ENCODE measurements at regions not wholly inside any gene's neighbourhood (a gene's known extent, or its start where the extent isn't known, plus 50 kb on each side); places are given as distances from the start of the nearest gene placed in this dataset.

DNA sequence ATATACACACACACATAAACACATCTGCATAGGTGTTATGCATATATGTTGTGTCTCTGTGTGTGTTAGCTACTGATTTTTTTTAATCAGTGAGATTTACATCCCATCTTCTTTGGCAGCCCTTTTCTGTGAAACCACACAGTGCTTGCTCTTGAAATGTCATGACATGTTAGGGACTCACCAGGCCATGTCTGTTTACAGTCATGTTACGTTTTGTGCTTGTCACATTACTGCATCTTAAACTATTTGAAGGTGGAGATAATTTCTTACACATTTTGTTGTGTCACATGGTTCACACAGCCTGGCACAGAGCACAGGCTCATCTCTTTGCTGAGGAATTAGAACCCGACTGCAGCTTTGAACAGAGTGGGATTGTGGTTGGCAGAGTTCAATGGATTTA, 364.4 kb upstream of the RIOK2 start:
- H3K27ac Mint-ChIP-seq (ENCODE audit: unreplicated experiment) = no peak overlapping the region
- no peaks in the 10 kb centered on the region for H3K36me3 Mint-ChIP-seq (ENCODE audit: insufficient read depth, unreplicated experiment)
- no TSS peak for BruUV-seq (replicated peaks)
- DNase-seq = no peak
- no peak for TF ChIP-seq CTCF (IDR thresholded peaks at IDR 0.05; ENCODE audit: unreplicated experiment)
- H3K9me3 Mint-ChIP-seq (ENCODE audit: low read depth, unreplicated experiment) = peaks cover 2% of the 10 kb centered on the region
- intact Hi-C loops (cut with micrococcal nuclease; ENCODE audit: unreplicated experiment) = no loop called here
- no peaks in the 10 kb centered on the region for H3K27me3 Mint-ChIP-seq (ENCODE audit: unreplicated experiment)
- no peaks in the 10 kb centered on the region for H3K4me1 Mint-ChIP-seq (ENCODE audit: low read depth, unreplicated experiment)
- no peak overlapping the region for H3K4me3 Mint-ChIP-seq (ENCODE audit: low read depth, unreplicated experiment)
- CTCF ChIA-PET = no interaction called here

- BruUV-seq (replicated peaks) = no TSS peak
Observed at GRCh38 chr5:97547999-97548738, 365.1 kb upstream of the RIOK2 start.

DNA sequence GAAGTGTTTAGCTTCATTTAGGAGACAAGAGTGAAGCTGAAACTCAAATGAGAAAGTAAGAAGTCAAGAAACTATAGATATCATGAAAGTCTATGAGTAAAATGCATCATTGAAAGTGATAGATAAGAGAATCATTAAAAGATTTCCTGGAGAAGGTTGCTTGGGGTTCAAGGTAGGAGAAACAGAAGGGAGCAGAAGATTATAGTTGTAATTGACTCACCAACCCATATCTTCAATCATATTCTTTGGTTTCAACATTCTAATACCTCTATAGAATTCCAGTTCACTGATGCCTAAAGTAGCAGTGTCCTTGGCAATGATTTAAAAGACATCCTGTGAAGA, 365.7 kb upstream of the RIOK2 start:
- BruUV-seq (replicated peaks) = no TSS peak
- intact Hi-C loops (cut with micrococcal nuclease; ENCODE audit: unreplicated experiment) = no loop called here
- peaks cover 2% of the 10 kb centered on the region for H3K9me3 Mint-ChIP-seq (ENCODE audit: low read depth, unreplicated experiment)
- no peaks in the 10 kb centered on the region for H3K4me1 Mint-ChIP-seq (ENCODE audit: low read depth, unreplicated experiment)
- no peak for DNase-seq
- H3K27me3 Mint-ChIP-seq (ENCODE audit: unreplicated experiment) = no peaks in the 10 kb centered on the region
- H3K27ac Mint-ChIP-seq (ENCODE audit: unreplicated experiment) = no peak overlapping the region
- no peaks in the 10 kb centered on the region for H3K36me3 Mint-ChIP-seq (ENCODE audit: insufficient read depth, unreplicated experiment)
- TF ChIP-seq CTCF (IDR thresholded peaks at IDR 0.05; ENCODE audit: unreplicated experiment) = no peak
- CTCF ChIA-PET = no interaction called here
- no peak overlapping the region for H3K4me3 Mint-ChIP-seq (ENCODE audit: low read depth, unreplicated experiment)

More at GRCh38 chr5:97547999-97548738, 365.1 kb upstream of the RIOK2 start:
- TF ChIP-seq CTCF (IDR thresholded peaks at IDR 0.05; ENCODE audit: unreplicated experiment) = no peak
- Mint-ChIP-seq H3K4me3 (ENCODE audit: low read depth, unreplicated experiment) (no peak overlapping the region), H3K27me3 (ENCODE audit: unreplicated experiment) (no peaks in the 10 kb centered on the region), H3K9me3 (ENCODE audit: low read depth, unreplicated experiment) (peaks cover 2% of the 10 kb centered on the region), H3K27ac (ENCODE audit: unreplicated experiment) (no peak overlapping the region), H3K36me3 (ENCODE audit: insufficient read depth, unreplicated experiment) (no peaks in the 10 kb centered on the region), H3K4me1 (ENCODE audit: low read depth, unreplicated experiment) (no peaks in the 10 kb centered on the region)
- DNase-seq = no peak
- CTCF ChIA-PET = interaction anchor here (0.6 kb wide), 1 partner anchor 1512 kb away, joined by 3 read pairs; no protein-coding TSS in a partner anchor
- intact Hi-C loops (cut with micrococcal nuclease; ENCODE audit: unreplicated experiment) = no loop called here

DNA sequence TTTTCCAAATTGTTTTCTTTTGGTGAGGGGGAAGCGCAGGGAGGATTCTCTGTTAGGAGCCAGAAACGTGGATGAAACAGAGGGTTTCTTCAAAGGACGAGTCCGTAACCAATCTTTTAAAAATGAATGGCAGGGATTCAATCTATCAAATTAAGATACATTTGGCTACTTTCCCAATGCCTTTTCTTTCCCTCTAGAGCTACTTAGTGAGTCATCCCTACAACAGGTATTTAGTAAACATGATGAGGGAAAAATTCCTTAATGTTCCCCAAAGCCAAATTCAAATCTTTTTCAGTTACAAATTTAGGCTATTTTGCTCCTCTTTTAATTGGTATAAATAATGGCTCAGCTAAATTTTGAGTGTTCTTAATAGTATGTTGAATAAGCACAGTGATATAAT, 366.4 kb upstream of the RIOK2 start:
- Mint-ChIP-seq H3K4me3 (ENCODE audit: low read depth, unreplicated experiment) (no peak overlapping the region), H3K4me1 (ENCODE audit: low read depth, unreplicated experiment) (no peaks in the 10 kb centered on the region), H3K27me3 (ENCODE audit: unreplicated experiment) (no peaks in the 10 kb centered on the region), H3K36me3 (ENCODE audit: insufficient read depth, unreplicated experiment) (no peaks in the 10 kb centered on the region), H3K27ac (ENCODE audit: unreplicated experiment) (no peak overlapping the region), H3K9me3 (ENCODE audit: low read depth, unreplicated experiment) (peaks cover 2% of the 10 kb centered on the region)
- CTCF ChIA-PET = no interaction called here
- TF ChIP-seq CTCF (IDR thresholded peaks at IDR 0.05; ENCODE audit: unreplicated experiment) = no peak
- DNase-seq = no peak
- no TSS peak for BruUV-seq (replicated peaks)
- intact Hi-C loops (cut with micrococcal nuclease; ENCODE audit: unreplicated experiment) = no loop called here
